SK-N-SH treated with all-trans-retinoic acid at 6 μM for 48 hours (cell line): ENCODE measurements at regions not wholly inside any gene's neighbourhood (a gene's known extent, or its start where the extent isn't known, plus 50 kb on each side); places are given as distances from the start of the nearest gene placed in this dataset.

Experiments used
- BACH2 ChIP-seq: fragments of 250-450 bp; sonication (Bioruptor Pico); IDR thresholded peaks from 2 replicates; pipeline ENCODE4 v1.9.0; 2021; ENCODE audit warnings: mild to moderate bottlenecking, borderline replicate concordance
- CSDC2 ChIP-seq: fragments of 250-450 bp; sonication (Bioruptor Pico); IDR thresholded peaks from 2 replicates; pipeline ENCODE4 v1.5.0; 2020; ENCODE audit warnings: mild to moderate bottlenecking, moderate library complexity
- RARB ChIP-seq: fragments of 250-450 bp; sonication (Bioruptor Pico); IDR thresholded peaks from 2 replicates; pipeline ENCODE4 v1.8.0; 2021; ENCODE audit warnings: mild to moderate bottlenecking, moderate library complexity
- SNAI2 ChIP-seq: fragments of 250-450 bp; sonication (Bioruptor Pico); IDR thresholded peaks from 2 replicates; pipeline ENCODE4 v1.5.0; 2020; ENCODE audit warnings: mild to moderate bottlenecking, moderate library complexity
- TCF4 ChIP-seq: fragments of 250-450 bp; sonication (Bioruptor Pico); IDR thresholded peaks from 2 replicates; pipeline ENCODE4 v1.8.0; 2021; ENCODE audit warnings: mild to moderate bottlenecking, moderate library complexity, borderline replicate concordance
- ZFP3 ChIP-seq: fragments of 250-450 bp; sonication (Bioruptor Pico); IDR thresholded peaks from 2 replicates; pipeline ENCODE4 v1.5.0; 2020; ENCODE audit warnings: mild to moderate bottlenecking, moderate library complexity
- ZFP30 ChIP-seq: fragments of 450-650 bp; formaldehyde crosslinking; IDR thresholded peaks from 2 replicates; pipeline ENCODE4 v1.5.0; 2022; ENCODE audit warnings: mild to moderate bottlenecking, moderate library complexity
- ZNF565 ChIP-seq: fragments of 450-650 bp; formaldehyde crosslinking; conservative IDR thresholded peaks from 2 replicates; pipeline ENCODE4 v1.5.0; 2020; ENCODE audit warnings: low read depth, mild to moderate bottlenecking, moderate library complexity
- TF ChIP-seq, protein P1 (sequence below): fragments of 250-450 bp; sonication (Bioruptor Pico); IDR thresholded peaks from 2 replicates; pipeline ENCODE4 v1.5.0; 2020; ENCODE audit warnings: mild to moderate bottlenecking, moderate library complexity
- TF ChIP-seq, protein P2 (sequence below): fragments of 250-450 bp; sonication (Bioruptor Pico); IDR thresholded peaks from 2 replicates; pipeline ENCODE4 v1.5.1; 2020; ENCODE audit warnings: low read depth, mild to moderate bottlenecking, moderate library complexity

DNA sequence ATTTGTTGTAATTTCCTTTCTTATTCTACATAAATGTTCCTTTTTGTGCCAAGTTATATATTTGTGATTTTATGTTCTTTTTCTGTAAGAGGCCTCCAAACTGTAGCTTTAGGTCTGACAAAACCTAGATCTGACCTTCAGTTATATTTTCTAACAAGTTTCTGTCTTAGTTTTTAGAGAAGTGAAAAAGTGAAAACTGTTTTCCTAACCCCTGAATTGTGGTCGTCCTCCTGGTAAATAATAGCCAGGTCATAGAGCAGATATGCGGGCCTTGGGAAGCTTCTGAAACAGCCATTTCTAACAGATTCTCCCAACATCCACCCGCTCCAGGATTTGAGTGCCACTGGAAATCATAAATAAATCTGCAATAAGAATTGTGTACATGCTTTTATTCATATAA is 398.4 kb upstream of the CWC22 start:
- no peak for TF ChIP-seq SNAI2 (CRISPR knock-in tag)
- TF ChIP-seq, protein P1, sequence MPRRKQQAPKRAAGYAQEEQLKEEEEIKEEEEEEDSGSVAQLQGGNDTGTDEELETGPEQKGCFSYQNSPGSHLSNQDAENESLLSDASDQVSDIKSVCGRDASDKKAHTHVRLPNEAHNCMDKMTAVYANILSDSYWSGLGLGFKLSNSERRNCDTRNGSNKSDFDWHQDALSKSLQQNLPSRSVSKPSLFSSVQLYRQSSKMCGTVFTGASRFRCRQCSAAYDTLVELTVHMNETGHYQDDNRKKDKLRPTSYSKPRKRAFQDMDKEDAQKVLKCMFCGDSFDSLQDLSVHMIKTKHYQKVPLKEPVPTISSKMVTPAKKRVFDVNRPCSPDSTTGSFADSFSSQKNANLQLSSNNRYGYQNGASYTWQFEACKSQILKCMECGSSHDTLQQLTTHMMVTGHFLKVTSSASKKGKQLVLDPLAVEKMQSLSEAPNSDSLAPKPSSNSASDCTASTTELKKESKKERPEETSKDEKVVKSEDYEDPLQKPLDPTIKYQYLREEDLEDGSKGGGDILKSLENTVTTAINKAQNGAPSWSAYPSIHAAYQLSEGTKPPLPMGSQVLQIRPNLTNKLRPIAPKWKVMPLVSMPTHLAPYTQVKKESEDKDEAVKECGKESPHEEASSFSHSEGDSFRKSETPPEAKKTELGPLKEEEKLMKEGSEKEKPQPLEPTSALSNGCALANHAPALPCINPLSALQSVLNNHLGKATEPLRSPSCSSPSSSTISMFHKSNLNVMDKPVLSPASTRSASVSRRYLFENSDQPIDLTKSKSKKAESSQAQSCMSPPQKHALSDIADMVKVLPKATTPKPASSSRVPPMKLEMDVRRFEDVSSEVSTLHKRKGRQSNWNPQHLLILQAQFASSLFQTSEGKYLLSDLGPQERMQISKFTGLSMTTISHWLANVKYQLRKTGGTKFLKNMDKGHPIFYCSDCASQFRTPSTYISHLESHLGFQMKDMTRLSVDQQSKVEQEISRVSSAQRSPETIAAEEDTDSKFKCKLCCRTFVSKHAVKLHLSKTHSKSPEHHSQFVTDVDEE (CRISPR knock-in tag) = no peak
- no peak for TF ChIP-seq CSDC2
- no peak for TF ChIP-seq ZFP30 (CRISPR knock-in tag)
- no peak for TF ChIP-seq TCF4 (CRISPR knock-in tag)
- TF ChIP-seq BACH2 (CRISPR knock-in tag) = no peak
- no peak for TF ChIP-seq ZFP3 (CRISPR knock-in tag)
- TF ChIP-seq ZNF565 (CRISPR knock-in tag) = no peak
- TF ChIP-seq, protein P2, sequence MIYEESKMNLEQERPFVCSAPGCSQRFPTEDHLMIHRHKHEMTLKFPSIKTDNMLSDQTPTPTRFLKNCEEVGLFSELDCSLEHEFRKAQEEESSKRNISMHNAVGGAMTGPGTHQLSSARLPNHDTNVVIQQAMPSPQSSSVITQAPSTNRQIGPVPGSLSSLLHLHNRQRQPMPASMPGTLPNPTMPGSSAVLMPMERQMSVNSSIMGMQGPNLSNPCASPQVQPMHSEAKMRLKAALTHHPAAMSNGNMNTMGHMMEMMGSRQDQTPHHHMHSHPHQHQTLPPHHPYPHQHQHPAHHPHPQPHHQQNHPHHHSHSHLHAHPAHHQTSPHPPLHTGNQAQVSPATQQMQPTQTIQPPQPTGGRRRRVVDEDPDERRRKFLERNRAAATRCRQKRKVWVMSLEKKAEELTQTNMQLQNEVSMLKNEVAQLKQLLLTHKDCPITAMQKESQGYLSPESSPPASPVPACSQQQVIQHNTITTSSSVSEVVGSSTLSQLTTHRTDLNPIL (CRISPR knock-in tag) = no peak
- TF ChIP-seq RARB = no peak
